ENCODE measurements at regions not wholly inside any gene's neighbourhood (a gene's known extent, or its start where the extent isn't known, plus 50 kb on each side); places are given as distances from the start of the nearest gene placed in this dataset.

DNA sequence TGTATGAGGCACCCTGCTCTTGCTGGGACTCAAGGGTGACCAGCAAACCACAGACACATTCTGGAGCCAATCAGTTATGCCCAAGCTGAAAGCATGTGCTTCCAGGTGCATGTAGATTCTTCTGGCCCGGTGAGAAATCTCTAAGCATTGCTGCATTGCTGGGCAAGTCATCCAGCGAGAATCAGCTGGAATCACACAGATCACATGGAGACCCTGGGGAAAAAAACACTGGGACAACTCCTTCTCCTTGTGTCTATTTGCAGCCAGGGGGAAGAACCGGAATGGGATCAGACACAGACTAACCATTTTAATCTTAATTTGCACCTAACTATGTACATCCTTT lies 119.7 kb upstream of the KLF7 start:
- TF ChIP-seq RAD21 (IDR thresholded peaks at IDR 0.05): no peak
- TF ChIP-seq CTCF (IDR thresholded peaks at IDR 0.05; ENCODE audit: low read depth, low read length, missing input control): no peak
- TF ChIP-seq SP1 (IDR thresholded peaks at IDR 0.05): no peak
- TF ChIP-seq FOXA1 (IDR thresholded peaks at IDR 0.05): no peak
- no peak for TF ChIP-seq TAF1 (conservative IDR thresholded peaks at IDR 0.05)
- TF ChIP-seq RXRA (IDR thresholded peaks at IDR 0.05): no peak
- TF ChIP-seq MAX (IDR thresholded peaks at IDR 0.05): no peak
- no peak for TF ChIP-seq JUND (IDR thresholded peaks at IDR 0.05)

Measured in liver (tissue), 3 donors.